Smooth muscle cell (in vitro differentiated cells): ENCODE measurements at regions not wholly inside any gene's neighbourhood (a gene's known extent, or its start where the extent isn't known, plus 50 kb on each side); places are given as distances from the start of the nearest gene placed in this dataset.

Experiments
- DNase-seq: peaks from one replicate; lab custom pipeline; 2025; ENCODE audit not compliant: unreplicated experiment; lab: John Stamatoyannopoulos, UW
- H2AFZ ChIP-seq: fragments of 200-600 bp; sonication (generic); 2 replicates; pipeline ENCODE4 v1.6.0; 2016; ENCODE audit warnings: antibody characterized with exemption, low read depth, mild to moderate bottlenecking
- H3F3A ChIP-seq: fragments of 200-600 bp; sonication (generic); 2 replicates; pipeline ENCODE4 v1.6.0; 2017; ENCODE audit warnings: antibody characterized with exemption, low read depth
- H3K27ac ChIP-seq: fragments of 200-600 bp; sonication (generic); 2 replicates; pipeline ENCODE4 v1.5.1; 2016; ENCODE audit warnings: low read depth, mild to moderate bottlenecking
- H3K27me3 ChIP-seq: fragments of 200-600 bp; sonication (generic); 2 replicates; pipeline ENCODE4 v1.6.1; 2016; ENCODE audit warnings: low read depth, mild to moderate bottlenecking
- H3K36me3 ChIP-seq: fragments of 200-600 bp; sonication (generic); 2 replicates; pipeline ENCODE4 v1.5.1; 2016; ENCODE audit warnings: low read depth
- H3K4me1 ChIP-seq: fragments of 200-600 bp; sonication (generic); 2 replicates; pipeline ENCODE4 v1.5.1; 2016; ENCODE audit warnings: low read depth
- H3K4me2 ChIP-seq: fragments of 200-600 bp; sonication (generic); 2 replicates; pipeline ENCODE4 v1.6.0; 2016; ENCODE audit warnings: mild to moderate bottlenecking
- H3K4me3 ChIP-seq: fragments of 200-600 bp; sonication (generic); 2 replicates; pipeline ENCODE4 v1.5.1; 2016; ENCODE audit warnings: mild to moderate bottlenecking
- H3K79me2 ChIP-seq: fragments of 200-600 bp; sonication (generic); 2 replicates; pipeline ENCODE4 v1.6.0; 2016; ENCODE audit warnings: low read depth, mild to moderate bottlenecking
- H3K9ac ChIP-seq: fragments of 200-600 bp; sonication (generic); 2 replicates; pipeline ENCODE4 v1.6.0; 2016; ENCODE audit warnings: low read depth
- H3K9me3 ChIP-seq: fragments of 200-600 bp; sonication (generic); replicated peaks from 2 replicates; pipeline ENCODE4 v1.5.1; 2016; ENCODE audit warnings: low read depth
- H4K20me1 ChIP-seq: fragments of 200-600 bp; sonication (generic); 2 replicates; pipeline ENCODE4 v1.6.0; 2016; ENCODE audit warnings: low read depth
- WGBS: methylation state at CpG from one replicate; pipeline ENCODE4 v1.1.7; 2016; ENCODE audit warnings: low lambda C conversion rate; 5-methylcytosine and 5-hydroxymethylcytosine counted together
- TF ChIP-seq, protein P1 (sequence below): fragments of 200-600 bp; sonication (generic); IDR thresholded peaks from 2 replicates; pipeline ENCODE4 v1.5.1; 2017; ENCODE audit warnings: borderline replicate concordance, mild to moderate bottlenecking, antibody characterized with exemption; ENCODE audit not compliant: insufficient read depth, poor library complexity, severe bottlenecking

DNA sequence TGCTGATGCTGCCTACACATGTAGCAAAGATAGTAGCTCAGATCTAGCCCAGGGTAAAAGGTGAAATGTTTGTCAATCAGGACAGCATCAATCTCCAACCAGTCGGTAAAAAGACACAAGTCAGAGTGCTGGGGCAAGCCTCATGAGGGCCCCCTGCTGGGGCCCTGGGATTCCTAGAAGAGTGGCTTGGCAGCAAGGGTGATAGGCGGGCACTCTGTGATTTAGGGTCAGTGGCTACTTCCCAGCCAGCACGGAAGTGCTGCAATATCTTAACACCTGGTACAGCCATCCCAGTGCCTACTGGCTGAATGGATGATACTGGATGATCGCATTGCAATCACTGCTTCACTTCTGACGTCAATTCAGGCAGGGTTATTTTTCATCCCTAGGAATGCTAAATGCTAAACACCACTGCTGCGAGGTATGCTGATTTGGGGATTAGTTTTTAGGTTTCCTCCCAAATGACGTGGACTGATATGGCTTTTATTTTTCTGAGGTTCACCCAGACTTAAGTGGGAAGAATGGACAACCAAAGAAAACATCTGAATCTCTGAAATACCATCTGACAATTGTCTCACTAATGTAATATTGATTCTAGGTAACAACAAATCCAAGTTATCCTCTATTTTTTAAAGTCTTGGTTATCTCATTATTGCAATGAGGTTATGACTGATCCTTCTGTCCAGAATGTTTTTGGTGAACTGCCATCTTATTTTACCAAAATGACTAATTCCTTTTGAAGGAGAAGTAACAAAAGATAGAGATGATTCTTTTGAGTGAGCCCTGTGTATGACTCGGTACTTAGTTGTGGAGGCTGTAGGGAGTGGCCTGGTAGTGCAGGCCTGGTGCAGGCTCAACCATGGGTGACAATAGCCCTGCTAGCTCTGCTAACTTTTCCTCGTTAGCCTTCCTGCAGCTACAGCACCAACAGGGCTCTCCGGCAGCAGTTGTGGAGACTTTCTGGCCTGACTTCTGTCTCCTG, 432.5 kb downstream of the FGF9 start:
- no peak overlapping the region for H2AFZ ChIP-seq
- no peak for DNase-seq

DNA sequence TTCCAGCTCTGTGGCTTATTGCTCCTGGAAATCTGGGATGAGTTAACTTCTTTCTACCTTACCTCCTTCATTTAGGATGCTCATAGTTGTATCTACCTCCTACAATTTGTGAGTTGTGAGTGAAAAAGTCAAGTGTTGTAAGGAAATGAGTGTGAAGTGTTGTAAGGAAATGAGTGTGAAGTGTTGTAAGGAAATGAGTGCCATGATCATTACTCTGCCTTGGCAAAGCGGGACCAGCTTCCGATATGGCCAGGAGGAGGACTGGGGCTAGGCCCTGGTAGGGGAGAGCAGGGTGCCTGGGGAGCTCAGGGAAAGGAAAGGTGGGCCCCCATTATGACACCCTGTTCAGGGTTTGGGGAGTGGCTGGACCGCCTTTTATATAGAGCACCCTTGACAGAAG, 435.2 kb downstream of the FGF9 start:
- H2AFZ ChIP-seq, result no peak overlapping the region
- H4K20me1 ChIP-seq, result no peaks in the 10 kb centered on the region
- no peak for DNase-seq
- no peak overlapping the region for H3K27ac ChIP-seq
- no peaks in the 10 kb centered on the region for H3K79me2 ChIP-seq
- peaks cover 5% of the 10 kb centered on the region for H3F3A ChIP-seq
- no peaks in the 10 kb centered on the region for H3K27me3 ChIP-seq
- H3K36me3 ChIP-seq, result no peaks in the 10 kb centered on the region
- no peak overlapping the region for H3K9ac ChIP-seq
- no peak overlapping the region for H3K4me2 ChIP-seq
- 93% methylated on average over 3 of the region's 3 CpGs for WGBS
- TF ChIP-seq, protein P1, sequence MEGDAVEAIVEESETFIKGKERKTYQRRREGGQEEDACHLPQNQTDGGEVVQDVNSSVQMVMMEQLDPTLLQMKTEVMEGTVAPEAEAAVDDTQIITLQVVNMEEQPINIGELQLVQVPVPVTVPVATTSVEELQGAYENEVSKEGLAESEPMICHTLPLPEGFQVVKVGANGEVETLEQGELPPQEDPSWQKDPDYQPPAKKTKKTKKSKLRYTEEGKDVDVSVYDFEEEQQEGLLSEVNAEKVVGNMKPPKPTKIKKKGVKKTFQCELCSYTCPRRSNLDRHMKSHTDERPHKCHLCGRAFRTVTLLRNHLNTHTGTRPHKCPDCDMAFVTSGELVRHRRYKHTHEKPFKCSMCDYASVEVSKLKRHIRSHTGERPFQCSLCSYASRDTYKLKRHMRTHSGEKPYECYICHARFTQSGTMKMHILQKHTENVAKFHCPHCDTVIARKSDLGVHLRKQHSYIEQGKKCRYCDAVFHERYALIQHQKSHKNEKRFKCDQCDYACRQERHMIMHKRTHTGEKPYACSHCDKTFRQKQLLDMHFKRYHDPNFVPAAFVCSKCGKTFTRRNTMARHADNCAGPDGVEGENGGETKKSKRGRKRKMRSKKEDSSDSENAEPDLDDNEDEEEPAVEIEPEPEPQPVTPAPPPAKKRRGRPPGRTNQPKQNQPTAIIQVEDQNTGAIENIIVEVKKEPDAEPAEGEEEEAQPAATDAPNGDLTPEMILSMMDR, result no peak
- no peak overlapping the region for H3K4me3 ChIP-seq
- H3K9me3 ChIP-seq, result no peaks in the 10 kb centered on the region
- H3K4me1 ChIP-seq, result no peaks in the 10 kb centered on the region

More for the DNA sequence above, 432.5 kb downstream of the FGF9 start:
- H3K4me1 ChIP-seq, result no peaks in the 10 kb centered on the region
- H3F3A ChIP-seq, result no peaks in the 10 kb centered on the region
- no peaks in the 10 kb centered on the region for H4K20me1 ChIP-seq
- no peak overlapping the region for H3K9ac ChIP-seq
- no peaks in the 10 kb centered on the region for H3K79me2 ChIP-seq
- no peaks in the 10 kb centered on the region for H3K9me3 ChIP-seq
- TF ChIP-seq, protein P1, result no peak
- no peak overlapping the region for H3K27ac ChIP-seq
- no peaks in the 10 kb centered on the region for H3K27me3 ChIP-seq
- no peak overlapping the region for H3K4me2 ChIP-seq
- H3K36me3 ChIP-seq, result no peaks in the 10 kb centered on the region
- WGBS, result 86% methylated on average over 10 of the region's 10 CpGs
- H3K4me3 ChIP-seq, result no peak overlapping the region

DNA sequence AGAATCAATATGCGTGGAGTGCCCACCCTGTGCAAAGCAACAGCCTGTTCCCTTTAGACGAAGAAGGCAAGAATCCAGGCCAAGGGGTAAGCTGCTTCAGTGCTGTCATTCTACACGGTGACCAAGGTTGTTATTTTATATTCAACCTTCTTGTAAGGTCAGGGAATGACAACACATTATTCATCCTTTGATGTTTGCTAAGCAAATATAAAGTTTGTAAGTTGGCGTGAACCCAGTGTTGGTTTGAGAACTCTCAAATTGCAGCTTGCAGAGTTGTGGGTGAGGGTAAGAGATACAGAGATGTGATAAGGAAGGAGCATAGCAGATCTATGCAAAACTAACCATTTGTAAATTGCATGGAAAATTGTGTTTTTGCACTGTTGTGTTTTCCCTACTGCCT, 436.7 kb downstream of the FGF9 start:
- TF ChIP-seq, protein P1, result no peak
- Histone ChIP-seq H3K27me3 (no peaks in the 10 kb centered on the region), H4K20me1 (no peaks in the 10 kb centered on the region), H3K9ac (no peak overlapping the region), H3F3A (peaks cover 5% of the 10 kb centered on the region), H3K4me1 (no peaks in the 10 kb centered on the region), H3K9me3 (no peaks in the 10 kb centered on the region), H3K4me3 (no peak overlapping the region), H3K4me2 (no peak overlapping the region), H3K79me2 (no peaks in the 10 kb centered on the region), H2AFZ (no peak overlapping the region), H3K36me3 (no peaks in the 10 kb centered on the region), H3K27ac (no peak overlapping the region)
- DNase-seq, result no peak
- WGBS, result 74% methylated on average over 4 of the region's 4 CpGs
